Caco-2 (cell line): ENCODE measurements at regions not wholly inside any gene's neighbourhood (a gene's known extent, or its start where the extent isn't known, plus 50 kb on each side); places are given as distances from the start of the nearest gene placed in this dataset.

Experiments
- BruUV-seq: library from RNA; stranded (reverse); fragments of 400-500 nt; replicated peaks from 2 replicates; lab custom pipeline; 2021; lab: Mats Ljungman, UMichigan
- CTCF ChIA-PET: fragments of 300-600 bp; sonication (Branson Sonifier 250); formaldehyde crosslinking; loops from one replicate; lab custom pipeline; 2022; ENCODE audit warnings: antibody characterized with exemption; lab: Charles Lee
- POLR2A ChIA-PET: fragments of 300-600 bp; sonication (Branson Sonifier 250); formaldehyde crosslinking; loops from one replicate; lab custom pipeline; 2022; ENCODE audit warnings: antibody characterized with exemption; lab: Charles Lee
- DNase-seq, 2 experiments: peaks; one replicate each; pipeline versions ENCODE4 v3.0.0 to v3.0.0-alpha.2; 2020 to 2022
- H3K27me3 ChIP-seq: replicated peaks from 2 replicates; pipeline ENCODE4 v1.6.0; 2011; ENCODE audit warnings: low read length; ENCODE audit not compliant: control insufficient read depth, insufficient read depth
- H3K36me3 ChIP-seq: 2 replicates; pipeline ENCODE4 v1.5.1; 2011; ENCODE audit warnings: low read length; ENCODE audit not compliant: control insufficient read depth, insufficient read depth
- H3K4me1 ChIP-seq: fragments of 250-450 bp; sonication (Bioruptor Pico); 2 replicates; pipeline ENCODE4 v1.5.1; 2020; ENCODE audit warnings: mild to moderate bottlenecking
- H3K4me3 ChIP-seq: 2 replicates; pipeline ENCODE4 v1.5.1; 2011; ENCODE audit warnings: low read depth, mild to moderate bottlenecking, control low read depth, low read length
- H3K9me3 ChIP-seq: fragments of 250-450 bp; sonication (Bioruptor Pico); 2 replicates; pipeline ENCODE4 v1.5.1; 2020; ENCODE audit warnings: mild to moderate bottlenecking, moderate library complexity
- H3K27ac Mint-ChIP-seq: one replicate; pipeline ENCODE4 v1.8.0; 2022; ENCODE audit warnings: mixed read lengths; ENCODE audit not compliant: unreplicated experiment
- H3K27me3 Mint-ChIP-seq: one replicate; pipeline ENCODE4 v1.8.0; 2022; ENCODE audit warnings: mixed read lengths; ENCODE audit not compliant: insufficient read depth, unreplicated experiment
- H3K36me3 Mint-ChIP-seq: one replicate; pipeline ENCODE4 v1.8.0; 2022; ENCODE audit warnings: mild to moderate bottlenecking, mixed read lengths; ENCODE audit not compliant: insufficient read depth, unreplicated experiment
- H3K4me1 Mint-ChIP-seq: one replicate; pipeline ENCODE4 v1.8.0; 2022; ENCODE audit warnings: low read depth, mixed read lengths; ENCODE audit not compliant: unreplicated experiment
- H3K4me3 Mint-ChIP-seq: one replicate; pipeline ENCODE4 v1.8.0; 2022; ENCODE audit warnings: mild to moderate bottlenecking, moderate library complexity, mixed read lengths; ENCODE audit not compliant: unreplicated experiment
- H3K9me3 Mint-ChIP-seq: one replicate; pipeline ENCODE4 v1.8.0; 2022; ENCODE audit warnings: mixed read lengths; ENCODE audit not compliant: unreplicated experiment
- intact Hi-C: fragments of 100-400 bp; cut with micrococcal nuclease; formaldehyde crosslinking; loops from one replicate; pipeline ENCODE4 v1.10.0; 2022; ENCODE audit not compliant: unreplicated experiment
- TF ChIP-seq, protein P1 (sequence below), 2 experiments: fragments of 200-600 bp in 1 of 2; IDR thresholded peaks; 1 replicate in 1 of 2; 2 replicates in 1 of 2; pipeline versions ENCODE4 v1.5.1 to v1.8.0; 2011 to 2022; ENCODE audit warnings: antibody characterized with exemption in 1 of 2, control low read depth in 1 of 2, inconsistent platforms in 1 of 2, low read depth in 1 of 2, low read length in 1 of 2, mild to moderate bottlenecking in 1 of 2, moderate library complexity in 1 of 2; ENCODE audit not compliant: insufficient read depth in 1 of 2, severe bottlenecking in 1 of 2, unreplicated experiment in 1 of 2

DNA sequence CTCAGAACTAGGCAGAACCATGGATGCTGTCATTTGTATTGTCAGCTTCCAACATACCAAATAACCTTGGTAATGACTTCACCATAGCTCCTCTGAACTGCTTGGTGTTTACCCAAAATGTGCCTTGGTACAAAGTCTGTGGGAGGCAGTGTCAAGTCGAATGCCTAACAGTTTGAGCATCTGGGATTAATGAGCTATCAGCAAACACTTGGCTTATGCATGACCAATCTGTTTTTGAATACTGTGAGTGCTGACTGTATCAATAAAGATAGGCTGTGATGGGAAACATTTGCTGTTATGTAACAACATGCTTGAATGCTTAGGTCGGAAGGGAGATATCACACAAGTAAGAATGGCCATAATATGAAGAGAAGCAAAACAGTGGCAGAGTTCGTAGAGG lies 455.4 kb downstream of the CMPK2 start:
- POLR2A ChIA-PET: no interaction called here
- TF ChIP-seq, protein P1, sequence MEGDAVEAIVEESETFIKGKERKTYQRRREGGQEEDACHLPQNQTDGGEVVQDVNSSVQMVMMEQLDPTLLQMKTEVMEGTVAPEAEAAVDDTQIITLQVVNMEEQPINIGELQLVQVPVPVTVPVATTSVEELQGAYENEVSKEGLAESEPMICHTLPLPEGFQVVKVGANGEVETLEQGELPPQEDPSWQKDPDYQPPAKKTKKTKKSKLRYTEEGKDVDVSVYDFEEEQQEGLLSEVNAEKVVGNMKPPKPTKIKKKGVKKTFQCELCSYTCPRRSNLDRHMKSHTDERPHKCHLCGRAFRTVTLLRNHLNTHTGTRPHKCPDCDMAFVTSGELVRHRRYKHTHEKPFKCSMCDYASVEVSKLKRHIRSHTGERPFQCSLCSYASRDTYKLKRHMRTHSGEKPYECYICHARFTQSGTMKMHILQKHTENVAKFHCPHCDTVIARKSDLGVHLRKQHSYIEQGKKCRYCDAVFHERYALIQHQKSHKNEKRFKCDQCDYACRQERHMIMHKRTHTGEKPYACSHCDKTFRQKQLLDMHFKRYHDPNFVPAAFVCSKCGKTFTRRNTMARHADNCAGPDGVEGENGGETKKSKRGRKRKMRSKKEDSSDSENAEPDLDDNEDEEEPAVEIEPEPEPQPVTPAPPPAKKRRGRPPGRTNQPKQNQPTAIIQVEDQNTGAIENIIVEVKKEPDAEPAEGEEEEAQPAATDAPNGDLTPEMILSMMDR (IDR thresholded peaks at IDR 0.05; ENCODE audit: insufficient read depth in 1 of 2, low read depth in 1 of 2, low read length in 1 of 2, severe bottlenecking in 1 of 2, unreplicated experiment in 1 of 2): no peak
- H3K9me3 ChIP-seq: no peaks in the 10 kb centered on the region
- H3K36me3 Mint-ChIP-seq: no peaks in the 10 kb centered on the region
- no TSS peak for BruUV-seq
- intact Hi-C loops: no loop called here
- H3K27ac Mint-ChIP-seq: no peak overlapping the region
- H3K4me1 ChIP-seq: no peaks in the 10 kb centered on the region
- no peaks in the 10 kb centered on the region for H3K36me3 ChIP-seq
- no peak overlapping the region for H3K4me3 ChIP-seq
- CTCF ChIA-PET: interaction anchor here (0.6 kb wide), 1 partner anchor 48 kb away, joined by 4 read pairs; no protein-coding TSS in a partner anchor
- H3K27me3 ChIP-seq: no peaks in the 10 kb centered on the region
- H3K27me3 Mint-ChIP-seq: peaks cover 3% of the 10 kb centered on the region
- H3K4me1 Mint-ChIP-seq: no peaks in the 10 kb centered on the region
- no peaks in the 10 kb centered on the region for H3K9me3 Mint-ChIP-seq
- DNase-seq: no peak
- no peak overlapping the region for H3K4me3 Mint-ChIP-seq

DNA sequence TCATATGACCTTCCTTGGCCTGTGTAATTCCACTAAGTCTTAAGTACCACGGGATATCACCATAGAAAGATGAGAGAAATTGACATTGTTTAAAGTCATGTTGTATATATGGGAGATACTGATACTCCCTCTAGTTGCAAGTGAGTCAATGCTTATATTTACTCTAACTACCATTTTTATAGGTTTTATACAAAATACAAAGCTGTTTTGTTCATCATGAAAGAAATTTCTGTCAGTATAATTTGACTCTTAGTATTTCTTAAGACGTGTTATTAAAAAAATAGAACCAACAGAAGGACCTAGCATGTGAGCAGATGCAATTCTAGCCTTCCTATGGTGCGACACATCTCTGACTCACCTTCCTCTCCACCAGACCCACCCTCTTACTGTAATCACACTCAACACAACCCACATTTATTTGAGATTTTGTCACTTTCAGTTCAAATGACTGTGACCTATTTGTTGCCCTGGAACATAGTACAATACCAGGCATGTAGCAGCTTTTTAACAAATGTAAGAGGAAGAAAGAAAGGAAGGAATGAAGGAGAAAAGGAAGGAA lies 453.1 kb downstream of the CMPK2 start:
- no peaks in the 10 kb centered on the region for H3K36me3 ChIP-seq
- intact Hi-C loops: no loop called here
- Mint-ChIP-seq H3K27me3 (peaks cover 3% of the 10 kb centered on the region), H3K9me3 (no peaks in the 10 kb centered on the region), H3K27ac (no peak overlapping the region), H3K4me3 (no peak overlapping the region), H3K36me3 (no peaks in the 10 kb centered on the region), H3K4me1 (no peaks in the 10 kb centered on the region)
- TF ChIP-seq, protein P1 (IDR thresholded peaks at IDR 0.05; ENCODE audit: insufficient read depth in 1 of 2, low read depth in 1 of 2, low read length in 1 of 2, severe bottlenecking in 1 of 2, unreplicated experiment in 1 of 2): no peak
- H3K4me1 ChIP-seq: no peaks in the 10 kb centered on the region
- no TSS peak for BruUV-seq
- H3K27me3 ChIP-seq: no peaks in the 10 kb centered on the region
- POLR2A ChIA-PET: no interaction called here
- DNase-seq: no peak
- no peaks in the 10 kb centered on the region for H3K9me3 ChIP-seq
- CTCF ChIA-PET: no interaction called here
- H3K4me3 ChIP-seq: no peak overlapping the region

DNA sequence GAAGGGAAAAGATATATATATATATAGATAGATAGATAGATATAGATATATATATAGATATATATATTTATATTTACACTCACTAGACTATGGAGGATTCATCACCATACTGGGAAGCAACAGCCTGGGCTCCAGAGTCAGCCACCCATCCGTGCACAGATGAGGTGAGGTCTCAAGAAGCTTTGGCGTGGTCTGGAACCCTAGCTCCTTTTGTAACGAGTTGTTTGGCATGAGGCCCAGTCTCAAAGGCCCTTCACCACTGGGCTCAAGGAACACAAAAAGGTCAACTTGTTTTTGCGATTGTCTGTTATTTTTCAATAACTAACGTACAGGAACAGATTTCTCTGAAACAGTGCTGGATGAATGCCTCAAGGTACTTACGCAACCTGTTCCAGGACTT lies 448.7 kb downstream of the CMPK2 start:
- Histone ChIP-seq H3K9me3 (no peaks in the 10 kb centered on the region), H3K27me3 (no peaks in the 10 kb centered on the region), H3K36me3 (no peaks in the 10 kb centered on the region), H3K4me3 (no peak overlapping the region), H3K4me1 (no peaks in the 10 kb centered on the region)
- POLR2A ChIA-PET: no interaction called here
- Mint-ChIP-seq H3K4me3 (no peak overlapping the region), H3K27me3 (peaks cover 3% of the 10 kb centered on the region), H3K9me3 (no peaks in the 10 kb centered on the region), H3K4me1 (no peaks in the 10 kb centered on the region), H3K27ac (no peak overlapping the region), H3K36me3 (no peaks in the 10 kb centered on the region)
- BruUV-seq: no TSS peak
- no peak for DNase-seq
- intact Hi-C loops: no loop called here
- CTCF ChIA-PET: no interaction called here
- TF ChIP-seq, protein P1 (IDR thresholded peaks at IDR 0.05; ENCODE audit: insufficient read depth in 1 of 2, low read depth in 1 of 2, low read length in 1 of 2, severe bottlenecking in 1 of 2, unreplicated experiment in 1 of 2): no peak
